A673 (cell line): ENCODE measurements at regions not wholly inside any gene's neighbourhood (a gene's known extent, or its start where the extent isn't known, plus 50 kb on each side); places are given as distances from the start of the nearest gene placed in this dataset.

ENCODE experiments used
- BruUV-seq: library from RNA; stranded (reverse); fragments of 400-500 nt; replicated peaks from 2 replicates; lab custom pipeline; 2021; lab: Mats Ljungman, UMichigan
- CTCF ChIA-PET: fragments of 300-600 bp; sonication (Branson Sonifier 250); formaldehyde crosslinking; loops from one replicate; lab custom pipeline; 2022; ENCODE audit warnings: antibody characterized with exemption; lab: Charles Lee
- POLR2A ChIA-PET: fragments of 300-600 bp; sonication (Branson Sonifier 250); formaldehyde crosslinking; loops from one replicate; lab custom pipeline; 2022; ENCODE audit warnings: antibody characterized with exemption; ENCODE audit not compliant: low non-redundant PET; lab: Charles Lee
- DNase-seq: peaks from one replicate; pipeline ENCODE4 v3.0.0-alpha.2; 2015; ENCODE audit warnings: low spot score
- H3K27ac ChIP-seq: fragments of 200-600 bp; sonication (generic); 2 replicates; pipeline ENCODE4 v1.5.1; 2016; ENCODE audit warnings: mixed run types, low read depth, mild to moderate bottlenecking, mixed read lengths, antibody characterized with exemption, low read length; ENCODE audit not compliant: poor library complexity, severe bottlenecking
- H3K27me3 ChIP-seq: fragments of 200-600 bp; sonication (generic); replicated peaks from 2 replicates; pipeline ENCODE4 v1.6.1; 2017; ENCODE audit warnings: mixed run types, low read depth, mild to moderate bottlenecking, mixed read lengths, antibody characterized with exemption, low read length; ENCODE audit not compliant: insufficient read depth, poor library complexity
- H3K36me3 ChIP-seq: fragments of 200-600 bp; sonication (generic); 2 replicates; pipeline ENCODE4 v1.6.1; 2016; ENCODE audit warnings: mixed run types, mild to moderate bottlenecking, mixed read lengths, antibody characterized with exemption, low read length; ENCODE audit not compliant: insufficient read depth, poor library complexity, severe bottlenecking
- H3K4me1 ChIP-seq: fragments of 200-600 bp; sonication (generic); 2 replicates; pipeline ENCODE4 v1.6.1; 2017; ENCODE audit warnings: mixed run types, mild to moderate bottlenecking, mixed read lengths, antibody characterized with exemption, low read length; ENCODE audit not compliant: insufficient read depth, poor library complexity, severe bottlenecking
- H3K4me3 ChIP-seq: fragments of 200-600 bp; sonication (generic); 2 replicates; pipeline ENCODE4 v1.5.1; 2016; ENCODE audit warnings: low read depth, mixed run types, mild to moderate bottlenecking, mixed read lengths, low read length; ENCODE audit not compliant: poor library complexity, severe bottlenecking
- H3K9me3 ChIP-seq: fragments of 200-600 bp; sonication (generic); 2 replicates; pipeline ENCODE4 v1.6.1; 2016; ENCODE audit warnings: mixed run types, low read depth, mild to moderate bottlenecking, mixed read lengths, antibody characterized with exemption, low read length; ENCODE audit not compliant: poor library complexity, severe bottlenecking
- CTCF ChIP-seq: fragments of 300-800, 200-600 bp; sonication (generic); conservative IDR thresholded peaks from 2 replicates; pipeline ENCODE4 v1.5.1; 2017; ENCODE audit warnings: low read depth, mild to moderate bottlenecking, antibody characterized with exemption, low read length, moderate library complexity, mixed read lengths
- EZH2 ChIP-seq: fragments of 200-600 bp; sonication (generic); IDR thresholded peaks from 2 replicates; pipeline ENCODE4 v1.6.1; 2017; ENCODE audit warnings: borderline replicate concordance, low read depth, mild to moderate bottlenecking, mixed read lengths, antibody characterized with exemption, low read length; ENCODE audit not compliant: poor library complexity, severe bottlenecking
- intact Hi-C: fragments of 100-400 bp; cut with micrococcal nuclease; formaldehyde crosslinking; loops from one replicate; pipeline ENCODE4 v1.10.0; 2022; ENCODE audit not compliant: unreplicated experiment

GRCh38 chr17:79249929-79250521 is 175.4 kb downstream of the ENGASE start:
- H3K36me3 ChIP-seq = no peaks in the 10 kb centered on the region
- H3K27ac ChIP-seq = no peak overlapping the region
- no TSS peak for BruUV-seq
- ChIA-PET POLR2A (no interaction called here), CTCF (no interaction called here)
- H3K9me3 ChIP-seq = no peaks in the 10 kb centered on the region
- no peak overlapping the region for H3K4me3 ChIP-seq
- intact Hi-C loops = no loop called here
- no peaks in the 10 kb centered on the region for H3K4me1 ChIP-seq
- DNase-seq = no peak
- peaks cover 97% of the 10 kb centered on the region for H3K27me3 ChIP-seq
- TF ChIP-seq CTCF (no peak), EZH2 (peak; percentile 79)

- intact Hi-C loops = no loop called here
- TF ChIP-seq CTCF (no peak), EZH2 (peak; percentile 7)
- Histone ChIP-seq H3K36me3 (no peaks in the 10 kb centered on the region), H3K4me3 (no peak overlapping the region), H3K27ac (no peak overlapping the region), H3K4me1 (no peaks in the 10 kb centered on the region), H3K9me3 (no peaks in the 10 kb centered on the region), H3K27me3 (peaks cover 89% of the 10 kb centered on the region)
- BruUV-seq = no TSS peak
- ChIA-PET POLR2A (no interaction called here), CTCF (no interaction called here)
- no peak for DNase-seq
Measured at GRCh38 chr17:79248843-79249493, 174.3 kb downstream of the ENGASE start.

- TF ChIP-seq CTCF (no peak), EZH2 (no peak)
- Histone ChIP-seq H3K4me3 (no peak overlapping the region), H3K36me3 (no peaks in the 10 kb centered on the region), H3K27me3 (peaks cover 80% of the 10 kb centered on the region), H3K4me1 (no peaks in the 10 kb centered on the region), H3K9me3 (no peaks in the 10 kb centered on the region), H3K27ac (no peak overlapping the region)
- no peak for DNase-seq
- intact Hi-C loops = no loop called here
- BruUV-seq = no TSS peak
- POLR2A ChIA-PET = no interaction called here
- CTCF ChIA-PET = interaction anchor here (0.5 kb wide), 1 partner anchor 36 kb away, joined by 8 read pairs; no protein-coding TSS in a partner anchor
Measured at GRCh38 chr17:79246225-79247190, 171.9 kb downstream of the ENGASE start.
